Mucosa of stomach (tissue), 1 donor: ENCODE measurements at regions not wholly inside any gene's neighbourhood (a gene's known extent, or its start where the extent isn't known, plus 50 kb on each side); places are given as distances from the start of the nearest gene placed in this dataset.

Source experiments
- H3K27me3 ChIP-seq: one replicate; pipeline ENCODE4 v1.7.0; 2013; ENCODE audit warnings: mild to moderate bottlenecking, low read length; ENCODE audit not compliant: control insufficient read depth, insufficient read depth
- H3K36me3 ChIP-seq: one replicate; pipeline ENCODE4 v1.7.0; 2013; ENCODE audit warnings: low read length; ENCODE audit not compliant: control insufficient read depth, insufficient read depth
- H3K4me1 ChIP-seq: one replicate; pipeline ENCODE4 v1.7.0; 2013; ENCODE audit warnings: mild to moderate bottlenecking, low read length; ENCODE audit not compliant: control insufficient read depth, insufficient read depth
- H3K4me3 ChIP-seq: one replicate; pipeline ENCODE4 v1.7.0; 2013; ENCODE audit warnings: low read length
- H3K9ac ChIP-seq: one replicate; pipeline ENCODE4 v1.7.0; 2013; ENCODE audit warnings: mild to moderate bottlenecking, low read length, moderate library complexity
- H3K9me3 ChIP-seq: one replicate; pipeline ENCODE4 v1.7.0; 2013; ENCODE audit warnings: mild to moderate bottlenecking, low read length, moderate library complexity; ENCODE audit not compliant: control insufficient read depth
- donor health status: Pancreatic carcinoma.

DNA sequence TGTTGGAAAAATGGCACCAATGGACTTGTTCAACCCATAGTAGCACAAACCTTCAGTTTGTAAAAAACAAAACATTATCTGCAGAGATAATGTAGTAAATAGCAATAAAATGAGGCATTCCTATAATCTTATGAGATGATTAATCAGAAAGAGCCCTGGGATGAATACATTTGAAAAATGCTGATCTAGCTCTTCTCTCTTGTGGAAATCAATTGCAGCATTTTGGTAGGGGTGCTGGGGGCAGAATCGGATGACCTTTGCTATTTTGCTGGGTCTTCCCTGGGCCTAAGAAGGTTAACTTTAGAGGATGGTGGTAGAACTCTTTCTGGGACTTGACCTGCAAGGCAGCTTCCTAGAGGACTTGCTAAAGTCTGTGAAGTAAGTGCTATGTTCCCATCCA, 163.5 kb downstream of the ADRA2A start:
- no peaks in the 10 kb centered on the region for H3K27me3 ChIP-seq
- no peak overlapping the region for H3K9ac ChIP-seq
- no peak overlapping the region for H3K4me3 ChIP-seq
- H3K4me1 ChIP-seq, result no peaks in the 10 kb centered on the region
- H3K9me3 ChIP-seq, result no peaks in the 10 kb centered on the region
- no peaks in the 10 kb centered on the region for H3K36me3 ChIP-seq

DNA sequence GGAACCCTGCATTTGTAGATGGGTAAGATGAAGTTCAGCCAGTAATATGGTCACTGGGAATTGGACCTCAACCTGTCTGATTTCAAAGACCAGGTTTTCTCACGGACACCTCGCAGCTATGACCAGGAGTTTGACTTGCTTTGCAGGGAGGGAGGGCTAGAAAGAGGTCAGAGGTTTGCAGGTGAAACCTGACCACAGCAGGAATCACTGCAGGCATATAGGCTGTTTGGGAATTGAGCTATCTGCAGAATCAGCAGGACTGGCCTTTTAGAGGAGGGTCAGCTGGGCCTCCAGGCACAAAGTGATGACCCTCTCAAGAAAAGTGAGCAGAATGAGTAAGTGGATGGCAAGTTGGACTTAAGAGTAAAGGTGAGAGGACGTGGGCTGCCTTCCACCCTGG, 166.3 kb downstream of the ADRA2A start:
- Histone ChIP-seq H3K9me3 (no peaks in the 10 kb centered on the region), H3K36me3 (no peaks in the 10 kb centered on the region), H3K4me1 (no peaks in the 10 kb centered on the region), H3K4me3 (no peak overlapping the region), H3K27me3 (no peaks in the 10 kb centered on the region), H3K9ac (no peak overlapping the region)

DNA sequence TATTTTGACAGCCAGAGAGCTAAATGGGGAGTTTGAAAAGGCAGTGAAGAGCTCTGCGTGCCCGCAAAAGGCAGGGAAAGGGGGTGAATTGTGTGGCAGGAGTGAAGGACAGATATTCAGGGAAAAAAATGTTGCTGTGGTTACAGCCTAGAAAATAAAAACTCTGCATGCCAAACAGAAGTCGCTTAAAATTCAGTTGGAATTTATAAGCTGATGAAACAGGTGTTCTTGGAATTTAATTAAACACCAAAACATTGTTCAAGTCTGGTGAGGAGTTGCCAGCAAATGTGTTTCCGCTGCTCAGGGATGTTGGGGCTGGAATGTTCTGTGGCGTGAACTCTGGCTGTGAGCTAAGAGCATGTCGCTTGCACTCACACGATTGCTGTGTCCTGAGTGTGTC, 169.3 kb downstream of the ADRA2A start:
- Histone ChIP-seq H3K9me3 (no peaks in the 10 kb centered on the region), H3K36me3 (no peaks in the 10 kb centered on the region), H3K4me1 (peaks cover 9% of the 10 kb centered on the region), H3K27me3 (no peaks in the 10 kb centered on the region), H3K4me3 (no peak overlapping the region), H3K9ac (no peak overlapping the region)

DNA sequence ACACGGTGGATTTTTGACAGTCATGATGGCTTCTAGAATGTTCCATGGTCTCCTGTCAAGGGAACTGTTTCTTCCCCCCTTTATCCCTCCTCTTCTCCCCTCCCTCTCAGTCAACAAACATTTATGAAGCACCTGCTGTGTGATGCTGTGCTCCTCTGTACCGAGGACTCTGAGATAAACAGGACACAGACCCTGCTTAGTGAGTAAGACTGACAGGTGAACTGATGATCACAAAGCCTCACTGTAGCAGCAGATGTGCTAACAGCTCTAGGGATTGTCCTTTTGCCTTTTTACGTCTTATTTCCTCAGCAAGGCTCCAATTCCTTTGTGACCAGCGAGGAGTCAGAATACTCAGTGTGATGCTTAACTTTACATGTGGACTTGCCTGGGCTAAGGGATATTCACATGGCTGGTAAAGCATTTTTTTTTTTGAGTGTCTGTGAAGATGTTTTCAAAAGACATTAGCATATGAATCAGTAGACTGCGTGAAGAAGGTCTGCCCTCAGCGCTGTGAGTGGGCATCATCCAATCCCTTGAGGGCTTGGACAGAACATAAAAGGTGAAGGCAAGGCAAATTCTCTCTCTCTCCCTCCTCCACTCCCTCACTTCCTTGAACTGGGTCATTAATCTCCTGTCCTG, 170.1 kb downstream of the ADRA2A start:
- H3K9me3 ChIP-seq, result no peaks in the 10 kb centered on the region
- no peak overlapping the region for H3K4me3 ChIP-seq
- no peaks in the 10 kb centered on the region for H3K27me3 ChIP-seq
- no peak overlapping the region for H3K9ac ChIP-seq
- H3K4me1 ChIP-seq, result peaks cover 9% of the 10 kb centered on the region
- no peaks in the 10 kb centered on the region for H3K36me3 ChIP-seq

DNA sequence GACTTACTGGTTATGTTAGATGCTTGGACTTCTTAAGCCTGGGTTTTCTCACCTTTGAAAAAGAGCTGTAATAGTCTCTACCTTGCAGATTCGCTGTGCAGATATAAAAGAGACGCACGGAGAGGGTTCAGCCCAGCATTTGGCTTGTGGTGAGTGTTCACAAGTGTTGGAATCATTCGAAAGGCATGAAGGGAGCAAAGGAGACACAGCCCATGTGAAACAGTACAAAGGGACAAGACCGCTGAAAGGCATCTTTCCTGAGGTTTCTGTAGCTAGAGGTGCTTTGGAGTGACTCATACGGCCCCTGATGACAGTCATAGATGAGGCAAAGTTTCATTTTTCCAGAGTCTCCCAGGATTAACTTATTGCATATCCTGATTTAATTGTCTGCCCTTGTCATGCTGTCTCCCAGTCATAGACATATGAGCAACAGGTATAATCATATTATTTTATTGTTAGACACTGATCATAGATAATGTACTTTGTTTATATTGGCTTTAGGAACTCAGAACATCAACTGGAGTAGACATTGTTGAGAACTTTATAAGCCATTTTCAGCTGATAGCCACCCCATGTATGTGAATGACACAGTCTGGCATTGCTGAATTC, 171.1 kb downstream of the ADRA2A start:
- Histone ChIP-seq H3K9me3 (no peaks in the 10 kb centered on the region), H3K4me3 (no peak overlapping the region), H3K36me3 (no peaks in the 10 kb centered on the region), H3K4me1 (peaks cover 9% of the 10 kb centered on the region), H3K9ac (no peak overlapping the region), H3K27me3 (no peaks in the 10 kb centered on the region)

DNA sequence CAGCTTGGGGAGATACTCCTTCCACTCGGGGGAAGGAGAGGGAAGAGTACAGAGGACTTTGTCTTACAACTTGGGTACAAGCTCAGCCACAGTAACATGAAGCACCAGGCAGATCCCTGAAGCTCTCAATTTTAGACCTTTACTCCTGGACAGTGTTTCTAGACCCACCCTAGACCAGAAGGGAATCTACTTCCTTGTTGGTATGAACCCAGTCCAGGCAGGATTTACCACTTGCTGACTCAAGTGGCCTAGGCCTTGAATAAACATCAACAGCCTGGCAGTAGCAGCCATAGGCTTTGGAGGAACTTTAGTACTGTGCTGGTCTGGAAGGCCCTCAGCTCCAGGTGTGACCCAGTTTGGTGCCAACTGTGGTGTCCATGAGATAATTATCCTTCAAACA, 173.1 kb downstream of the ADRA2A start:
- no peaks in the 10 kb centered on the region for H3K27me3 ChIP-seq
- H3K4me3 ChIP-seq, result no peak overlapping the region
- no peaks in the 10 kb centered on the region for H3K9me3 ChIP-seq
- H3K9ac ChIP-seq, result no peak overlapping the region
- peaks cover 9% of the 10 kb centered on the region for H3K4me1 ChIP-seq
- H3K36me3 ChIP-seq, result no peaks in the 10 kb centered on the region

DNA sequence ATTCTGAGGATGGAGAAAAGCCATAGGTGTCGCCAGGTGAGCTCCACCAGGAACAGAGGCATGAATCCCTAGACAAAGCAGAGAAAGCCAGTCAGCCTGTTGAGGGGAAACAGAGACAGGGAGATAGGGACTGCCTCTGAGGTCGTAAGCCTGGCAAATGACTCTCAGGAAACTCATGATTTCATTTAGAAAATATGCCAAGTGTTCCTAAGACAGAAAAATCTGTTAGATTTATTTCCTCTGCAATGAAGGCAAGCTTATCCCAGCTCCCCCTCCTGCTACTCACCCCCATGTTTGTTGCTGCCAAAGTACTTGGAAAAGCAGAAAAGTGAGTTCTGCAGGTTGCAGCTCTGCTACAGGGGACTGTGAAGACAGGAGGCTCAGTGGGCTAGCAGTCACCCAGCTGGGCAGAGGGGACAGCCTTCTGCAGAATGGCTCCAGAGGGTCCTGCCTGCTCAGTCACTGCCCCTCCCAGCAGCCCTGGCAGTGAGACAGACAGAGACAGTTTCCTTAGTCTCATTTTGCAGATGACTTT, 184.3 kb downstream of the ADRA2A start:
- Histone ChIP-seq H3K9ac (no peak overlapping the region), H3K27me3 (peaks cover 5% of the 10 kb centered on the region), H3K4me1 (no peaks in the 10 kb centered on the region), H3K36me3 (no peaks in the 10 kb centered on the region), H3K9me3 (no peaks in the 10 kb centered on the region), H3K4me3 (no peak overlapping the region)

DNA sequence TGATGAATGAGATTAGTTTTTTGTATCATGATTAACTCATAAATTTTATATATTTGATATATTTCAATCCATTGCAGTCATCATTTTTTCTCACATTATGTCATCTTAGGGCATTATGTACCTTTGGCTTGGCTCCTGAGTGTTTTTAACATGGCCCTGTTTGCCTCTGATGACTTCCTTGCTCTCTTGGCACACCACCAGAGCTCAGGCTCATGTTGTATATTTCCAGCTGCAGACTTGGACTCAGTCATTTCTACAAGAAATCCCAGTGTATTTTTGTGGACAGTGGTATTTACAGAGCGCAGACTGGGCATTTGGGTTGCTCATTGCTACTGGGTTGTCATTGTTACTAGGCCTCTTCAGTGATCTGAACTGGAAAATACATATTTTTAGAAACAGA, 188.5 kb downstream of the ADRA2A start:
- H3K4me1 ChIP-seq, result no peaks in the 10 kb centered on the region
- no peak overlapping the region for H3K4me3 ChIP-seq
- H3K9me3 ChIP-seq, result no peaks in the 10 kb centered on the region
- no peak overlapping the region for H3K9ac ChIP-seq
- H3K36me3 ChIP-seq, result no peaks in the 10 kb centered on the region
- H3K27me3 ChIP-seq, result peaks cover 8% of the 10 kb centered on the region

DNA sequence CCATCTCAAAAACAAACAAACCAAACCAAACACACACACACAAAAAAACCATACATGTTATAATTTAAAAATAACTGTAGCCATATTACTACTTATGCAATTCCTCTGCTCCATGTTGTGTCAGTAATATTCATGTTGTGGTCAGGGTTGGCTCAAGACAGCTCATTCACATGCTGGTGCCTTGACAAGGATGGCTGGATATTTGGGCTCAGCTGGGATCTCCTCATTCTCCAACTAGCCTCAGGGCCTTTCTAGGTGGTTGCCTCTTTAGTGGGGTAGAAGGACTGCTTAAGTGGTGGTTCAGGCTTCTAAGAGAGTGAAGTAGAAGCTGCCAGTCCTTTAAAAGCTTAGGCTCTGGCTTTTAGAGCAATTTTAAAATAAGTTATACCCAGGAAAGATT, 189.3 kb downstream of the ADRA2A start:
- H3K27me3 ChIP-seq, result peaks cover 3% of the 10 kb centered on the region
- H3K4me3 ChIP-seq, result no peak overlapping the region
- no peaks in the 10 kb centered on the region for H3K4me1 ChIP-seq
- H3K36me3 ChIP-seq, result no peaks in the 10 kb centered on the region
- no peaks in the 10 kb centered on the region for H3K9me3 ChIP-seq
- no peak overlapping the region for H3K9ac ChIP-seq

DNA sequence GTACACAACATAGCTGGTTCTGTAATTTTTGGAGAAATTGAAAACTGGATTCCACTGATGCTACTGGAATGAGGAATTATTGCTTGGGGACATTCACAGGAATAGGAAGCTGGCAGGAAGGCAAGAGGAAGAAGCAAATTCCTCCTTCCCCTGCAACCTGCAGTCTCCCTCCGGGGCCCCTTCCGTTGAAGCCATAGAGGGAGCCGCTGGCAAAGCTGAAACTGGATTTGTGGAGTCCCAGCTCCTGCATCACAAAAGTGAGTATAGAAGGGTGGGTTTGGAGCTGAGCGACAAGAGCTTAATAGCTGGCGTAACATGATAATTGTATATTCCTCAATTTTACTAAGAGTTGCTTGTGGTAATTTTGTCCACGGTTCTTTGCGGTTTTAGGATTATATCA, 190.8 kb downstream of the ADRA2A start:
- no peaks in the 10 kb centered on the region for H3K4me1 ChIP-seq
- H3K9me3 ChIP-seq, result no peaks in the 10 kb centered on the region
- peaks cover 3% of the 10 kb centered on the region for H3K27me3 ChIP-seq
- no peak overlapping the region for H3K4me3 ChIP-seq
- no peaks in the 10 kb centered on the region for H3K36me3 ChIP-seq
- no peak overlapping the region for H3K9ac ChIP-seq

DNA sequence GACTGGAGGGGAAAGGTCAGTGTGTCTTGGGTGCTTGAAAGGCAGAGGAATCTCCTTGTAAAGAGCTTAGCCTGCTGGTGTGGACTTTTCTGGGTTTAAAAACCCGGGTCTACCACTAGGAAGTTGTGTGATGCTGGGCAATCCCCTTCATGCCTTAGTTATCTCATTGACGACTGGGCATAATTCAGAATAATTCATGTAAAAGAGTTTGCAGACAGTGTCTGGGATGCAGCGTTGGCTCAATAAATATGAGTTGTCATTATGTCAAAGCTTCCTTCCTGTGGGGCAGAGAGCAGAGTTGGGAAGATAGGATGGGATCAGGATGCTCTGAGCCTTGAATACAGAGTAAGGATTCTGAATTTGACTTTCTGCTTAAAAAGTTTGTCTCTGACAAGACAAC, 196.4 kb downstream of the ADRA2A start:
- Histone ChIP-seq H3K4me1 (no peaks in the 10 kb centered on the region), H3K4me3 (no peak overlapping the region), H3K9me3 (no peaks in the 10 kb centered on the region), H3K27me3 (no peaks in the 10 kb centered on the region), H3K36me3 (no peaks in the 10 kb centered on the region), H3K9ac (no peak overlapping the region)

DNA sequence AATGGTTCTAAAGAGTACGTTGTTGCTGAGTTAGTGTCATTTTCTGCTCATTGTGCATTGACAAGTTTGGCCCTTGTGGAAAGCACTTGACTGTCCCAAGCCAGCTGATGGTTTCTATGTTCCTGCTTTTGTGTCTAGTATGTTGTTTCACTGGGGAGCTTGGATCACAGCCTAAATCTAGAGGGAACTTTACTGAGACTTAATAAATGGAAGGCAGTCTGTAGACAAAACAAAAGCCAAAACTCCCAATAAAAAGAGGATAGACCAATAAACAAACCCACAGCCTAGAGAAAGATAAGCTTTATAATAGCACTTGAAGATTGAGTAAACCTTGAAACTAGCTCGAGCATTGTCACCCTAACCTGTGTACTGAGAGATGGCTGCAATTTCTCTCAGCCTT, 196.8 kb downstream of the ADRA2A start:
- Histone ChIP-seq H3K27me3 (no peaks in the 10 kb centered on the region), H3K9ac (no peak overlapping the region), H3K9me3 (no peaks in the 10 kb centered on the region), H3K4me1 (no peaks in the 10 kb centered on the region), H3K4me3 (no peak overlapping the region), H3K36me3 (no peaks in the 10 kb centered on the region)
